DND-41 (cell line): ENCODE measurements at regions not wholly inside any gene's neighbourhood (a gene's known extent, or its start where the extent isn't known, plus 50 kb on each side); places are given as distances from the start of the nearest gene placed in this dataset.

Experiments
- ATAC-seq: fragments of 200-7000 bp; cut with Tn5 transposase; 3 replicates; pipeline ENCODE4 v1.9.1; 2021; ENCODE audit warnings: low read depth; ENCODE audit not compliant: insufficient read depth
- DNase-seq: peaks from one replicate; pipeline ENCODE4 v3.0.0-alpha.2; 2020
- H2AFZ ChIP-seq: 2 replicates; pipeline ENCODE4 v1.6.0; 2012; ENCODE audit warnings: low read depth, low read length
- H3K27ac ChIP-seq: 2 replicates; pipeline ENCODE4 v1.5.1; 2012; ENCODE audit warnings: low read length, inconsistent platforms
- H3K27me3 ChIP-seq: fragments of 200-600 bp; sonication (generic); 2 replicates; pipeline ENCODE4 v1.6.0; 2012; ENCODE audit warnings: low read length, mild to moderate bottlenecking, inconsistent platforms; ENCODE audit not compliant: insufficient read depth, poor library complexity
- H3K36me3 ChIP-seq: 2 replicates; pipeline ENCODE4 v1.5.1; 2012; ENCODE audit warnings: low read length, inconsistent platforms; ENCODE audit not compliant: insufficient read depth
- H3K4me1 ChIP-seq: 2 replicates; pipeline ENCODE4 v1.5.1; 2012; ENCODE audit warnings: mild to moderate bottlenecking, low read length; ENCODE audit not compliant: insufficient read depth
- H3K4me2 ChIP-seq: 2 replicates; pipeline ENCODE4 v1.6.0; 2012; ENCODE audit warnings: mild to moderate bottlenecking, moderate library complexity, low read length, inconsistent platforms; ENCODE audit not compliant: insufficient read depth
- H3K4me3 ChIP-seq, 2 experiments: fragments of 200-600 bp in 1 of 2; shearing (Covaris generic) in 1 of 2; 2 replicates each; pipeline ENCODE4 v1.5.1; 2012 to 2016; ENCODE audit warnings: inconsistent platforms in 2 of 2, low read length in 2 of 2, mild to moderate bottlenecking in 2 of 2, low read depth in 1 of 2, moderate library complexity in 1 of 2
- H3K79me2 ChIP-seq: 2 replicates; pipeline ENCODE4 v1.6.0; 2012; ENCODE audit warnings: low read length, inconsistent platforms; ENCODE audit not compliant: insufficient read depth
- H3K9ac ChIP-seq: 2 replicates; pipeline ENCODE4 v1.6.0; 2012; ENCODE audit warnings: low read depth, mild to moderate bottlenecking, inconsistent platforms, low read length, moderate library complexity
- H3K9me3 ChIP-seq: 2 replicates; pipeline ENCODE4 v1.5.1; 2012; ENCODE audit warnings: low read length, moderate library complexity, mild to moderate bottlenecking, inconsistent platforms; ENCODE audit not compliant: insufficient read depth, severe bottlenecking
- H4K20me1 ChIP-seq: 2 replicates; pipeline ENCODE4 v1.6.0; 2012; ENCODE audit warnings: low read length; ENCODE audit not compliant: insufficient read depth
- EZH2 ChIP-seq: IDR thresholded peaks from 3 replicates; pipeline ENCODE4 v1.6.1; 2012; ENCODE audit warnings: borderline replicate concordance, low read depth, mild to moderate bottlenecking, moderate library complexity, low read length, inconsistent platforms; ENCODE audit not compliant: severe bottlenecking
- TF ChIP-seq, protein P1 (sequence below): IDR thresholded peaks from 2 replicates; pipeline ENCODE4 v1.5.1; 2012; ENCODE audit warnings: borderline replicate concordance, low read length, moderate library complexity, mild to moderate bottlenecking; ENCODE audit not compliant: poor library complexity, severe bottlenecking; ENCODE audit errors: extremely low read depth

DNA sequence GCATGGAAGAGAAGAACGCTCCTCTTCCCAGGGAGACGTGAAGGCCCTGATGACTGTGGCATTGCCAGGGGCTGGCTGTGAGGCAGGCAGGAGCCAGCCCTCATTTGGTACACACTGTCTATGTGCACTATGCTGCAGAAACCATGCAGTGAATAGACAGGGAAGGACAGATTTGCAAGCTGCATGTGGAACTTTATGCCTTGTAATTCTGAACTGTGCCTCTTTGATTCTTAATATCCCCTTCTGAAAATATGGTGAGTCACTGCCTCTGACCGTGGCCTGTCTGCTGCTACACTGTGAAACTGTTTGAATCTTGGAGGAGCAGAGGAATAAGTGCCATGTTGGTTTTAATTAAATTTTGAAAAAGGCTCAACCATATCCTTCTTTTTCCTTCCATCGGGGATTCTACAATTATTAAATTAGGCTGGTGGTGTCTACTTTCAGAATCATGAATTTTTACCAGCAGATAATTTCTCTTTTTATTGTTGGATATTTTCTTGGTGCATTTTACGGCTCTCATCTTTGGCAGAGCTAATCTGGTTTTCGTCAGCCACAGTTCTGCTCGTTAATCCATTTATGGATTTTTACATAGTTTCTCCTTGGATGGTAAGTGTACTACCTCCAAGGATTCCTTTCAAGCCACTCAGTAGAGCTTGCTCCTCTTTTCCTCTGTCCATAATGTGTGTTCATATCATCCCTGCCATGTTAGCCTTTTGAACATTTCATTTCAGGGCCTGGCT is 301.0 kb upstream of the SLC35B3 start:
- no peak for ATAC-seq
- DNase-seq: no peak
- H3K27me3 ChIP-seq: peaks cover 2% of the 10 kb centered on the region
- no peak overlapping the region for H3K4me2 ChIP-seq
- H3K9ac ChIP-seq: no peak overlapping the region
- no peaks in the 10 kb centered on the region for H3K36me3 ChIP-seq
- no peak overlapping the region for H2AFZ ChIP-seq
- H4K20me1 ChIP-seq: no peaks in the 10 kb centered on the region
- H3K9me3 ChIP-seq: no peaks in the 10 kb centered on the region
- TF ChIP-seq, protein P1, sequence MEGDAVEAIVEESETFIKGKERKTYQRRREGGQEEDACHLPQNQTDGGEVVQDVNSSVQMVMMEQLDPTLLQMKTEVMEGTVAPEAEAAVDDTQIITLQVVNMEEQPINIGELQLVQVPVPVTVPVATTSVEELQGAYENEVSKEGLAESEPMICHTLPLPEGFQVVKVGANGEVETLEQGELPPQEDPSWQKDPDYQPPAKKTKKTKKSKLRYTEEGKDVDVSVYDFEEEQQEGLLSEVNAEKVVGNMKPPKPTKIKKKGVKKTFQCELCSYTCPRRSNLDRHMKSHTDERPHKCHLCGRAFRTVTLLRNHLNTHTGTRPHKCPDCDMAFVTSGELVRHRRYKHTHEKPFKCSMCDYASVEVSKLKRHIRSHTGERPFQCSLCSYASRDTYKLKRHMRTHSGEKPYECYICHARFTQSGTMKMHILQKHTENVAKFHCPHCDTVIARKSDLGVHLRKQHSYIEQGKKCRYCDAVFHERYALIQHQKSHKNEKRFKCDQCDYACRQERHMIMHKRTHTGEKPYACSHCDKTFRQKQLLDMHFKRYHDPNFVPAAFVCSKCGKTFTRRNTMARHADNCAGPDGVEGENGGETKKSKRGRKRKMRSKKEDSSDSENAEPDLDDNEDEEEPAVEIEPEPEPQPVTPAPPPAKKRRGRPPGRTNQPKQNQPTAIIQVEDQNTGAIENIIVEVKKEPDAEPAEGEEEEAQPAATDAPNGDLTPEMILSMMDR: no peak
- no peak for TF ChIP-seq EZH2
- H3K4me3 ChIP-seq: no peak overlapping the region
- no peaks in the 10 kb centered on the region for H3K79me2 ChIP-seq
- H3K4me1 ChIP-seq: no peaks in the 10 kb centered on the region
- H3K27ac ChIP-seq: no peak overlapping the region

DNA sequence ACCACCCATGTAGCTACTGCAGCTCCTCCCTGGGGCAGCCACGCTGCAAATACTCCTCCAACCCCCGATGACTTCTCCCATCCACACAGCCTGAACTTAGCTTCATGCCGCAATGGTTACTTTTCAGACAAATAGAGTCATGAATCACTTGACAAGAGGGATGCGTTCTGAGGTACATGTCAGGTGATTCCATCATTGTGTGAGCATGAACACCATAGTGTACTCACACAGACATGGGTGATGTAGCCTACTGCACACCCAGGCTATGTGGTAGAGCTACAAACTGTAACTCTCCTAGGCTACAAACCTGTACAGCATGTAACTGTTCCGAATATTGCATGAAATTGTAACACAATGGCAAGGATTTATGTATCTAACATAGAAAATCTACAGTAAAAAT is 298.5 kb upstream of the SLC35B3 start:
- H3K79me2 ChIP-seq: no peaks in the 10 kb centered on the region
- peaks cover 2% of the 10 kb centered on the region for H3K27me3 ChIP-seq
- no peak for TF ChIP-seq EZH2
- TF ChIP-seq, protein P1: no peak
- H3K9ac ChIP-seq: no peak overlapping the region
- no peak overlapping the region for H3K27ac ChIP-seq
- DNase-seq (no peak), ATAC-seq (no peak)
- no peaks in the 10 kb centered on the region for H3K9me3 ChIP-seq
- H3K4me3 ChIP-seq: no peak overlapping the region
- H3K4me1 ChIP-seq: no peaks in the 10 kb centered on the region
- no peaks in the 10 kb centered on the region for H3K36me3 ChIP-seq
- no peak overlapping the region for H3K4me2 ChIP-seq
- H4K20me1 ChIP-seq: no peaks in the 10 kb centered on the region
- no peak overlapping the region for H2AFZ ChIP-seq

DNA sequence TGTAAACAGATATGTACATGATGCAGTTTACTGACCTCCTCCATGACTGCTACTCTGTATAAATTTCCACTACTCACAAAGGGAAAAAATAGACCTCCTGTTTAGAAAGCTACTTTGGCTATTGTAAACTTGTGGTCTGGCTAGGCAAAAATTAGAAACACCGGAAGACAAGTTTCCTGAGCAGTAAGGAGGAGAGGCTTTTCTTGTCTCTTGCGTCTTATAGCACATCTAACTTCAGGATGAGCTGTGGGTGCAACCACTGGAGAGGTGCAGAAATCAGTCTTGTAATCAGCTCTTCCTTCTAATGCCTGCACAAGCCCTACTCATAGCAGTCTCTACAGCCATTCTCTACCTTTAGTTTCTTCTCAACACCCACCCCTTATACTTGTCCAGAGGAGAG is 296.5 kb upstream of the SLC35B3 start:
- H3K4me1 ChIP-seq: no peaks in the 10 kb centered on the region
- H3K9ac ChIP-seq: no peak overlapping the region
- no peaks in the 10 kb centered on the region for H3K79me2 ChIP-seq
- no peaks in the 10 kb centered on the region for H3K36me3 ChIP-seq
- no peak overlapping the region for H3K27ac ChIP-seq
- H3K4me2 ChIP-seq: no peak overlapping the region
- DNase-seq: no peak
- H3K4me3 ChIP-seq: no peak overlapping the region
- TF ChIP-seq EZH2: no peak
- no peaks in the 10 kb centered on the region for H4K20me1 ChIP-seq
- H2AFZ ChIP-seq: no peak overlapping the region
- H3K9me3 ChIP-seq: no peaks in the 10 kb centered on the region
- peaks cover 2% of the 10 kb centered on the region for H3K27me3 ChIP-seq
- no peak for ATAC-seq

GRCh38 chr6:8710668-8711431 is 275.5 kb upstream of the SLC35B3 start:
- Histone ChIP-seq H2AFZ (no peak overlapping the region), H3K27ac (no peak overlapping the region), H3K9ac (no peak overlapping the region), H3K36me3 (no peaks in the 10 kb centered on the region), H3K27me3 (no peaks in the 10 kb centered on the region), H4K20me1 (no peaks in the 10 kb centered on the region), H3K4me2 (no peak overlapping the region), H3K79me2 (no peaks in the 10 kb centered on the region), H3K9me3 (no peaks in the 10 kb centered on the region), H3K4me3 (no peak overlapping the region), H3K4me1 (no peaks in the 10 kb centered on the region)
- TF ChIP-seq EZH2: no peak
- TF ChIP-seq, protein P1: no peak
- DNase-seq (no peak), ATAC-seq (no peak)
